Uterus (tissue), 3 donors: ENCODE measurements at regions not wholly inside any gene's neighbourhood (a gene's known extent, or its start where the extent isn't known, plus 50 kb on each side); places are given as distances from the start of the nearest gene placed in this dataset.
"Not testable (repeated sequence)": the region's sequence is repeated elsewhere in the genome, so short reads cannot be mapped to it uniquely, and the experiment has no call there.

Source experiments
- DNase-seq, 2 donors: peaks; one replicate each; pipeline ENCODE4 v3.0.0-alpha.2; 2019 to 2020
- H3K27ac ChIP-seq, 2 donors: fragments of 200-600 bp; sonication (generic); 1 replicate in 1 of 2; 2 replicates in 1 of 2; pipeline ENCODE4 v1.5.1; 2016 to 2018
- H3K27me3 ChIP-seq, 2 donors: fragments of 200-600 bp; sonication (generic); one replicate each; pipeline ENCODE4 v1.5.1; 2018 to 2019; ENCODE audit warnings: control low read depth in 1 of 2
- H3K36me3 ChIP-seq, 2 donors: fragments of 200-600 bp; sonication (generic); one replicate each; pipeline ENCODE4 v1.5.1; 2019; ENCODE audit warnings: control low read depth in 1 of 2
- H3K4me1 ChIP-seq, 2 donors: fragments of 200-600 bp; sonication (generic); one replicate each; pipeline ENCODE4 v1.5.1; 2018 to 2019; ENCODE audit warnings: control low read depth in 1 of 2
- H3K4me3 ChIP-seq, 2 donors: fragments of 200-600 bp; sonication (generic); 1 replicate in 1 of 2; 2 replicates in 1 of 2; pipeline ENCODE4 v1.5.1; 2018 to 2019; ENCODE audit warnings: mild to moderate bottlenecking in 1 of 2
- H3K9me3 ChIP-seq, 2 donors: fragments of 200-600 bp; sonication (generic); one replicate each; pipeline ENCODE4 v1.5.1; 2019; ENCODE audit warnings: control low read depth in 1 of 2
- POLR2A ChIP-seq, 2 donors: fragments of 450-650 bp; IDR thresholded peaks; one replicate each; pipeline ENCODE4 v1.6.1; 2016; ENCODE audit warnings: antibody characterized with exemption in 2 of 2, mild to moderate bottlenecking in 1 of 2, moderate library complexity in 1 of 2
- intact Hi-C: fragments of 100-400 bp; cut with DNase I; formaldehyde crosslinking; loops from one replicate; pipeline ENCODE4 v1.15.1; 2023; ENCODE audit warnings: low total_unique reads
- TF ChIP-seq, protein P1 (sequence below), 4 experiments: fragments of 200-600 bp in 2 of 4; fragments of 450-650 bp in 2 of 4; sonication (generic) in 2 of 4; IDR thresholded peaks; one replicate each; pipeline ENCODE4 v1.5.1; 2016 to 2019; ENCODE audit warnings: antibody characterized with exemption in 4 of 4, mild to moderate bottlenecking in 2 of 4, moderate library complexity in 1 of 4
- donor health status: DM: yes; HTN: yes; CAD: no.

DNA sequence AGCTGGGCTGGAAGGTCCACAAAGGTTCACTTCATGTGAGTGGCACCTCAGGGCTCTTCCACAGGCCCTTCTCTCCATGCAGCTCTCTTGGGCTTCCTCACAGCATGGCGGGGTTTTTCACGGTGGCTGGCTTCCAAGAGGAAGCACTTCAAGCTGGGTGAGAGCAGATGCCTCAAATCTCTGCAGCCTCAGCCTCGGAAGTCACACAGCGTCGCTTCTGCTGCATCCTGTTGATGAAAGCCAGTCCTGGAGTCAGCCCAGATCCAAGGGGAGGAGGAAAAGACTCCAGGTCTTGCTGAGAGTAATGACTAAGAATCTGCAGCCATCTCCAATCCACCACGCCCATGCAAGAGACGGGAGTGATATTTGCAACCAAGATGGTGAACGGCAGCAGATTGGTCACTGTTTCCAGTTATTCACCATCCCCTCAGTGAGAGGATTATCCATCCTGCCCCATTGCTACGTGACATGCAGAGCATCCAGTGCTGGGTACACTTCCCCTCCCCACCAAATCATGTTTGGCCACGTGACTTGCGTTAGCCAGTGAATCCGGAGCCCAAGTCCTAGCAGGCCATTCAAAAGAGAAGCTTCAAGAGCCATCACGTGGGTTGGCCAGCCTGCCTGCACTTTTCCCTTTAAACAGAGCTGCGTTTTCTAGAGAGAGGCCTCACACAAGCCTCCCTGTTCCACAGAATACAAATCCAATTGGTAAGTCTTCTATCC, 173.9 kb downstream of the C9orf50 start:
- H3K36me3 ChIP-seq: no peaks in the 10 kb centered on the region
- TF ChIP-seq, protein P1, sequence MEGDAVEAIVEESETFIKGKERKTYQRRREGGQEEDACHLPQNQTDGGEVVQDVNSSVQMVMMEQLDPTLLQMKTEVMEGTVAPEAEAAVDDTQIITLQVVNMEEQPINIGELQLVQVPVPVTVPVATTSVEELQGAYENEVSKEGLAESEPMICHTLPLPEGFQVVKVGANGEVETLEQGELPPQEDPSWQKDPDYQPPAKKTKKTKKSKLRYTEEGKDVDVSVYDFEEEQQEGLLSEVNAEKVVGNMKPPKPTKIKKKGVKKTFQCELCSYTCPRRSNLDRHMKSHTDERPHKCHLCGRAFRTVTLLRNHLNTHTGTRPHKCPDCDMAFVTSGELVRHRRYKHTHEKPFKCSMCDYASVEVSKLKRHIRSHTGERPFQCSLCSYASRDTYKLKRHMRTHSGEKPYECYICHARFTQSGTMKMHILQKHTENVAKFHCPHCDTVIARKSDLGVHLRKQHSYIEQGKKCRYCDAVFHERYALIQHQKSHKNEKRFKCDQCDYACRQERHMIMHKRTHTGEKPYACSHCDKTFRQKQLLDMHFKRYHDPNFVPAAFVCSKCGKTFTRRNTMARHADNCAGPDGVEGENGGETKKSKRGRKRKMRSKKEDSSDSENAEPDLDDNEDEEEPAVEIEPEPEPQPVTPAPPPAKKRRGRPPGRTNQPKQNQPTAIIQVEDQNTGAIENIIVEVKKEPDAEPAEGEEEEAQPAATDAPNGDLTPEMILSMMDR (IDR thresholded peaks at IDR 0.05): no peak
- no peak for TF ChIP-seq POLR2A (IDR thresholded peaks at IDR 0.05)
- intact Hi-C loops: no loop called here
- DNase-seq: no peak
- no peaks in the 10 kb centered on the region for H3K27me3 ChIP-seq
- no peak overlapping the region for H3K27ac ChIP-seq
- peaks cover 4 to 11% of the 10 kb centered on the region in 2 donors for H3K4me1 ChIP-seq
- H3K4me3 ChIP-seq: no peak overlapping the region
- H3K9me3 ChIP-seq: no peaks in the 10 kb centered on the region

DNA sequence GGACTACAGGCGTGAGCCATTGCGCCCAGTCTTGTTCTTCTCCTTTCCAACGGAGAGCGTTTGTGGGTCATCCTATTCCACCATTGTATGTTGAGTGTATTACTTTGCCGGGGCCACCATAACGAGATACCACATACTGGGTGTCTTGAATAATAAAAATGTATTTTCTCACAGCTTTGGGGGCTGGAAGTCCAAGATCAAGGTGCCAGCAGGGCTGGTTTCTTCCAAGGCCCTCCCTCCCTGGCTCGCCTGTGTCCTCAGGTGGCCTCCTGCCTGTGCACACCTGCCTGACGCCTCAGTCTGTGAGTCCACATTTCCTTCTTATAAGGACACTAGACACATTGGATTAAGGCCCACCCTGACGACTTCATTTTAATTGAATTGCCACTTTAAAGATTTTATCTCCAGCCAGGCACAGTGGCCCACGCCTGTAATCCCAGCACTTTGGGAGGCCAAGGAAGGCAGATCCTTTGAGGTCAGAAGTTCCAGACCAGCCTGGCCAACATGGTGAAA, 175.1 kb downstream of the C9orf50 start:
- H3K9me3 ChIP-seq: no peaks in the 10 kb centered on the region
- TF ChIP-seq, protein P1 (IDR thresholded peaks at IDR 0.05): no peak
- TF ChIP-seq POLR2A (IDR thresholded peaks at IDR 0.05): no peak
- no peak for DNase-seq
- no peak overlapping the region for H3K4me3 ChIP-seq
- H3K36me3 ChIP-seq: no peaks in the 10 kb centered on the region
- no peak overlapping the region for H3K27ac ChIP-seq
- intact Hi-C loops: no loop called here
- H3K27me3 ChIP-seq: no peaks in the 10 kb centered on the region
- H3K4me1 ChIP-seq: no peaks in the 10 kb centered on the region

DNA sequence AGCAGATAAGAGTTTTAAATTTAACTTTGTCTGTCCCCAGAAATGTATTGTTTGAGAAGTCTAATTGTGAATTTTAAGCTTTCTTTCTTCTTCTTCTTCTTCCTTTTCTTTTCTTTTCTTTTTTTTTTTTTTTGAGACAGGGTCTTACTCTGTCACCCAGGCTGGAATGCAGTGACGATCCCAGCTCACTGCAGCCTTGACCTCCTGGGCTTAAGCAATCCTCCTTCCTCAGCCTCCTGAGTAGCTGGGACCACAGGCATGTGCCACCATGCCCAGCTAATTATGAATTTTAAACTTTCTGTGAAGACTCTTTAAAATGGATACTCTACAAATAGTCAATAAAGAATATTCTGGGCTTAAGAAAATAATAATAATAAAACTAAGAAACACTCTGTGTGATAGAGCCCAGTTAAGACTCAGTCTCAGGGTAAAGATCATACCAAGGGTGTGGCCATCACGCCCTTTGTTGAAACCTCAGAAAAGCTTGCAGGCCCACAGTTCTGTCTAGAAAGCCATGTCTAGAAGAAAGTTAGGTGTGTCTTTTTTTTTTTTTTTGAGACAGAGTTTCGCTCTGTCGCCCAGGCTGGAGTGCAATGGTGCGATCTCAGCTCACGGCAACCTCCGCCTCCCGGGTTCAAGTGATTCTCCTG, 177.3 kb downstream of the C9orf50 start:
- H3K36me3 ChIP-seq, H3K27me3 ChIP-seq, H3K4me3 ChIP-seq, DNase-seq, H3K4me1 ChIP-seq, H3K27ac ChIP-seq, intact Hi-C loops, H3K9me3 ChIP-seq: not testable (repeated sequence)

DNA sequence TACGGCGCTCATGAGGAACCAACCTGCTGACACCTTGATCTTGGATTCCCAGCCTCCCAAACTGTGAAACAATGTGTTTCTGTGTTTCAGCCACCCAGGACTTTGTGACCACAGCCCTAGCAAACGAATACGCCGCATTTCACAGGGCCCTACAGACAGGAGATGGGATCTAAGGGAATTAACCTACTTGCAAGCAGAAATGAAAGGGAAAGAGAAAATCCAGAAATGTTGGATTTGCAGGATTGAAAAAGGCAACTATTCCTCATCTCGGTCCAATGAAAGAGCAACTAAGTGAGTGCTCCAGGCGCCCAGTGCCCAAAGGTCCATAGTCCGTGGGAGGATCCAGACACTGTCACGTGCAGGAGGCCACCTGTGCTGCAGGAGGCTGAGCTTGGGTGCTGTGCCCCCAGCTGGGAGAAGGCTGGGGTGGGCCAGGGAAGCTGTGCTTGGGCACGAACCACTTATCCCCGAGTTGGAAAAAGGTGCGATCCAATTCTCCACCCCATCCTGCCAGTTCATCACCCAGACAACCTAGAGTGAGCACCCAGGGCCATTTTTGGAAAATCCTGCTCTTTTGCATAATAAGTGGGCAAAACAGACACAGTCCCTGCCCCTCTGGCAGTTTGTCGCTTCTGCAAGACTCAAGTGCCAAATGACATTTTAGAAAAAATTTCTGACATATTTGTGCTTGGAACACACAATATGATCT, 177.9 kb downstream of the C9orf50 start:
- H3K36me3 ChIP-seq: no peaks in the 10 kb centered on the region
- no peak overlapping the region for H3K27ac ChIP-seq
- DNase-seq: no peak
- intact Hi-C loops: no loop called here
- H3K4me1 ChIP-seq: no peaks in the 10 kb centered on the region
- H3K9me3 ChIP-seq: no peaks in the 10 kb centered on the region
- TF ChIP-seq, protein P1 (IDR thresholded peaks at IDR 0.05): no peak
- TF ChIP-seq POLR2A (IDR thresholded peaks at IDR 0.05): no peak
- H3K4me3 ChIP-seq: no peak overlapping the region
- H3K27me3 ChIP-seq: no peaks in the 10 kb centered on the region

DNA sequence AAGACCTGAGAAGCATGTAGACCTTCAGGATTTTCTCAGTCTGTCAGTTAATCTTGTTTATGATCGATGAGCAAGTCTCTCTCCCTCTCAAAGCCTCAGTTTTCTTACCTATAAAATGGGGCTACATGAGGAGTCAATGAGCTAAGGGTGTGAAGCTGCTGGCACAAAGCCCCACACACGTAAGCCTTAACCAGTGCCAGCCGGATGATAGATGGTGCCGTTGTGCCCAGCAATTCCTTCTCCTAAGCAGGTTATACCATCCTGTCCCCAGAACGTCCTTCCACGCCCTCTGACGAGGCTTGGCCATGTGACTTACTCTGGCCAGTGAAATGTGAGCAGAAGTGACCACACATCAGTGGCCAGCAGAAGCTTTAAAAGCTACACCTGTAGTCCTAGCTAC, 179.0 kb downstream of the C9orf50 start:
- no peaks in the 10 kb centered on the region for H3K36me3 ChIP-seq
- H3K9me3 ChIP-seq: no peaks in the 10 kb centered on the region
- no peaks in the 10 kb centered on the region for H3K27me3 ChIP-seq
- H3K4me1 ChIP-seq: no peaks in the 10 kb centered on the region
- TF ChIP-seq, protein P1 (IDR thresholded peaks at IDR 0.05): no peak
- no peak for DNase-seq
- H3K4me3 ChIP-seq: no peak overlapping the region
- no peak overlapping the region for H3K27ac ChIP-seq
- intact Hi-C loops: no loop called here
